ENCODE measurements at regions not wholly inside any gene's neighbourhood (a gene's known extent, or its start where the extent isn't known, plus 50 kb on each side); places are given as distances from the start of the nearest gene placed in this dataset.

DNA sequence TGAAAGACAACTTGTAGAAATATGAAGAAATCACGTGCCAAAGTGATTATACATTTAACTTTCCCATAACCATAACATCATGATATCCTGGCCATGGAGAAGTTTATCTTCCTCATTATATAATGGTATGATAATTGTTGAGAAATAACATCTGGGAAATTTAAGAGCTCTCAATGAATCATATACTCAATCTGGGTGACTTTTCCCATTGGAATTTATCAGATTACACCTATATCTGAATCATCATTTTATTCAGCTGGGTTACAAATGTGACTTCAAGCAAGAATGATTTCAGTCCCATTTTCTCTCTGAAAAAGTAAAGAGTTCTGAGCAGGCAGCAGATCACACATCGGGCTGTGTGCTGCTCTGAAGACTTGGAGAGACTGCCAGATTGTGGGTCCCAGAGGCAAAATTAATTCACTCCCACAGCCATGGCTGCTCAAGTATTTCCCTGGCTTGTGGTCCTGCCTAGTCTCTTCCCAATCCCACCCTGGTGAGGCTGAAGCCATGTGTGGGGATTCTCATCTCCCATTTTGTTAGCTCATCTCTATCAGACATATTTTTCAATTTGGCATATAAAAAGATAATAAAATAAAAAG is 278.0 kb downstream of the MRPL39 start:
- DNase-seq (ENCODE audit: low read depth) = peak; percentile 65

DNA sequence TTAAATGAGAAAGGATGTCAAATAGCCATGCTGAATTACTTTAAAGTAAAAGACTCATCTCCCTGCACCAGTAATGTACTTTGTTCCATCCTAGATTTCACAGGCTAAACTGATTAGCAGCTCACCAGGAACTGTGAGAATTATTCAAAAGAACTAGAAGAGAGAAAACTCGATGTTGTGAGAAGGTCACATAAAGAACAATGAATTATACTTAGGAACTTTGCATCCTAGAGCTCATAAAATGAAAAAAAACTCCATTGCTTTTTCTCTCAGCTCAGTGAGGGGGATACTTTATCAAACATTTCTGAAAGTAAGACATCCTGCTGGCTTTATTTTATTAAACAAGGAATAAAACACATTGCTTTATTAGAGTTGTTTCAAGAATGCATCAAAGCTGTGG is 278.5 kb downstream of the MRPL39 start:
- no peak for DNase-seq (ENCODE audit: low read depth)

DNA sequence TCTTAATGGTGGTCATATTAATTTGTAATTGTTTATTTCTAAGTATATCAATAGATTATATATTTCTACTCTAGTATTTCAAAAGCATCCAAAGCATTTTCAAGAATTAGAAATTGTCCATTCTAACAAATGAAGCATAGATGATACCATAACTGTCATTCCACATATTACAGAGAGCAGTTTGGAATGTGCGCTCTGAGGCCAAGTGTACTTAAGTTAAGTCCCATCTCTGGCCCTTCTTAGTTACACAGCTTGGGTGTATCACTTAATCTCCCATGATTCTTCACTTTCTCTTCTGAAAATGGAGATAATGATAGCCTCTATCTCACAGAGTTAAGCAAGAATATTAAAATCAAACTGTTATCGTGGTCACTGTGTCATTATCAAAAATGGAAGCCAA is 281.1 kb downstream of the MRPL39 start:
- no peak for DNase-seq (ENCODE audit: low read depth)

DNA sequence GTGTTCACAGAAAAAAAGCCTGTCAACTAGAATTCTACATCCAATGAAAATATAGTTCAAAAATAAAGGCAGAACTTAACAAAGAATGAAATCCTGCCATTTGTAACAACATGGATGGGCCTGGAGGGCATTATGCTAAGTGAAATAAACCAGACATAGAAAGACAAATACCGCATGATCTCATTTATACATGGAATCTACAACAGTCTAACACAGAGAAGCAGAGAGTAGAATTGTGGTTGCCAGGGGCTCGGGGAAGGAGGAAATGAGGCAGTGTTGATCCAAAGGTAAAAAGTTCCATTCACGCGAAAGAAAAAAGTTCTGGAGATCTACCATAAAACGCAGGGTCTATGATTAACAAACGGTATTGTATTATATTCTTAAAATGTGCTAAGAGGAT is 282.6 kb downstream of the MRPL39 start:
- no peak for DNase-seq (ENCODE audit: low read depth)

GRCh38 chr21:25323356-25323949 is 283.8 kb downstream of the MRPL39 start:
- no peak for DNase-seq (ENCODE audit: low read depth)

- DNase-seq (ENCODE audit: low read depth) = no peak
Measured at GRCh38 chr21:25314247-25314646, 293.0 kb downstream of the MRPL39 start.

DNA sequence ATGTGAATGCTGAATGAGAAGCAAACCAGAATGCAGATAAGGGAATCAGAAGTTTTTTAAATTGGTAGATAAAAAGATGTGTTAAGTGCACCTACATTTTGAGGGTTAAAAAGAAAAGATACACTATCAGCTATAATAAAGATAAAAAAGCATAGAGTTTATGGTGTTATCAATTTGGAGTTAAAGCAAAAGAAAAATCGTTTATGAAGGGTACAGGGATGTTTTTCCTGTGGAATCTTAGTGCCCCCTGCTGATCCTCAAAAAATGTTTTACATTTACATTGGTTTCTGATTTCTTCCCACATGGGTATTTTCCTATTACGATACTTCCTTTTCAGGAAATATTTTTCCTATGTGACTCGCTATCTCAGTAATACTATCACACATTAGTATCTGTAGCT is 293.5 kb downstream of the MRPL39 start:
- peak; percentile 20 for DNase-seq (ENCODE audit: low read depth)

DNA sequence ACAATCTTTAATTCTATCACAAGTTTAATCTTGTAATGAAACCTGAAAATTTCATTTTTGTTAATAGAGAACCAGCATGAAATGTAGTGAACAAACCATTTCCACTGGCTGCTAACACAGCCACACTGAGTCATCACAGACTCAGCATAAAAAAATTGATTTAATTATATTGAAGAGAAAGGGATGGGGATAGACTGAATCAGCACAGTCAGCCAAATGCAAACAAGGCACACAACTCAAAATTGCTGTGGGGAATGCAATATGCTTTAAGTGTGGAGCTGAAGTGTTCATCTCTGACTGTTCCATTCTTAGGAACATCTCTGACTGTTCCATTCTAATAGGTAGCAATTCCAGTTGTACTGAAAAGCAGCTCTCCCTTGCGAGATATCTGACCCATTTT is 299.8 kb downstream of the MRPL39 start:
- DNase-seq (ENCODE audit: low read depth) = peak; percentile 6

GRCh38 chr21:25304611-25305010 is 302.7 kb downstream of the MRPL39 start:
- DNase-seq (ENCODE audit: low read depth) = no peak

GRCh38 chr21:25300632-25301031 is 306.6 kb downstream of the MRPL39 start:
- no peak for DNase-seq (ENCODE audit: low read depth)

GRCh38 chr21:25298512-25299491 is 308.5 kb downstream of the MRPL39 start:
- DNase-seq (ENCODE audit: low read depth) = no peak

GRCh38 chr21:25297117-25297516 is 310.2 kb downstream of the MRPL39 start:
- DNase-seq (ENCODE audit: low read depth) = no peak

GRCh38 chr21:25296252-25296651 is 311.0 kb downstream of the MRPL39 start:
- no peak for DNase-seq (ENCODE audit: low read depth)

- no peak for DNase-seq (ENCODE audit: low read depth)
Measured at GRCh38 chr21:25292396-25292795, 314.9 kb downstream of the MRPL39 start.

- peak; percentile 30 for DNase-seq (ENCODE audit: low read depth)
Measured at GRCh38 chr21:25283720-25284119, 323.6 kb downstream of the MRPL39 start.

DNA sequence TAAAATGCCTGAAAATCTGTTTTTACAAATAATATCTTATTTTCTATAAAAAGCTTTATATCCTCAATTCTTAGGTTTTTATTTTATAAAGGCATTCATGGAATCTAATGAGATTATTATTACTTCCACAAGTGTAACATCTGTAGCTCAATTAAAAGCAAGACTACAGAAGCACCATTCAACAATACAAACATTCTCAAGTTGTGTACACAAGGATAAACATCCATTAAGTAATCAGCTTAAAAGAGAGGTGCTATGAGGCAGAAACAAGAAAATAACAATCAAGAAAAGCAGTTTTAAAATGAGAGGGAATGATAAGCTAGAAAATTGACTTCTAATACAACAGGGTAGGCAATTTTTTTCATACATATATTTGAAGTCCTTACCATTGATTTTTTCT is 326.1 kb downstream of the MRPL39 start:
- DNase-seq (ENCODE audit: low read depth) = no peak

GRCh38 chr21:25280061-25280460 is 327.2 kb downstream of the MRPL39 start:
- no peak for DNase-seq (ENCODE audit: low read depth)

- no peak for DNase-seq (ENCODE audit: low read depth)
Measured at GRCh38 chr21:25273959-25274358, 333.3 kb downstream of the MRPL39 start.

DNA sequence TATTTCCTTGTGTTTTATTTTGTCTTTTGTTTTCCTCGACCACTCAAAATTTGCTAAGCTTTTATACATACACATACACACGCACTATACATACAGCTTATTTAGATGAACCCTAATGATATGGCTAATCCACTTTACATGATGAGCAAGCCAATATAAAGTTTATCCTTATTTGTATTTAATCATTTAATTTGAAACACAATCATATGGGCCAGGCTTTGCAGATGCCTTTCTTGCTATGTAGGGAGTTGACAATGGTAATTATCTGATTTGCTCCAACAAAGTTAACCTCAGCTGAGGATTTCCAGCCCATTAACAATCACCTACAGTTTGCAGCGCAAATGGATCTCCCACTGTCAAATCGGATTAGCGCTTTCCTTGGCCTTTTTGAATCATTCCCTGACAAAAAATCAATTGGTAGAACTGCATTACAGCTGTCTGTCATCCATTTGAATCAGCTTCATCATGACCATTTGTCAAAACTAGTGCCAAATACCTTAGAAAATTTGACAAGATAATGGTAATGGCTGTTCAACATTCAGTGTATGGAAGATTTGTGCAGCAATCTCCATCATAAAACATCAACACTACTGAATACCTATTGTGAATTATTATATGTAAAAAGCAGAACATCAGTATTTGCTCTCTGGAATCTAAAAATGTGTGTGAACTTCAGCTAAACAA is 352.6 kb downstream of the MRPL39 start:
- no peak for DNase-seq (ENCODE audit: low read depth)

DNA sequence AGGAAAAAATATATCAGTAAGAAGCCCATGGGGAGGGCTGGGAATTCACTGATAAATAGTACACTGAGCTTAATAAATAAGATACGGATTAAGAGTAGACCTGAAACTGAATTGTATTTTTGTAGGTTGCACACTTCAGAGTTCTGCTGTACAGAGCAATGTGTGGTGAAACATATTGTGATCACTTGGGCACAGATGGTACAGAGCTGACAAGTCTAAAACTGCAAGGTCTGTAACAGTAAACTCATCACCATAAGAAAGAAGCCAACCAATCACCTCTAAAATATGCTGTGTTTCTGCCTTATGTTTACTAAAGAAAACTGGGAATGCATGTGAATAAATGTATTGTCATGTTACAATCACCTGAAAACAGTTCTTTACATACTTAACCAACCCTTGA is 360.7 kb downstream of the MRPL39 start:
- no peak for DNase-seq (ENCODE audit: low read depth)

DNA sequence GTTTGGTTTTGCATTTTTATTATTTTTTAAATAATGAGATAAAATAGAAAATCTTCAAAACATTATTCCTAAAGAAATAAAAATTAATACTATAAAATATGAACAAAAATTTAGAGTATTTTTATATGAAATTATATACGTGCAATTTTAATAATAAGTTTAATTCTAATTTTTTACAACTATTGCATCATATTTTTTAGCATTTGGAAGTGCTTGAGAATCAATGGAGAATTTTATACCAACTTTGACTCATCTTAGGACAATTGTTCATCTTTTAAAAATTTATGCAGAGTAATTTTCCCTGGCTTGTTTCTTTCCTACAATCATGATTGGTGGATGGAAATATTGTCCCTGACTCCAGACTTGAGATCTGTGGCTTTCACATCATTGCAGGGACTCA is 362.5 kb downstream of the MRPL39 start:
- no peak for DNase-seq (ENCODE audit: low read depth)

- no peak for DNase-seq (ENCODE audit: low read depth)
Measured at GRCh38 chr21:25243808-25244207, 363.5 kb downstream of the MRPL39 start.

- DNase-seq (ENCODE audit: low read depth) = no peak
Measured at GRCh38 chr21:25240974-25241373, 366.3 kb downstream of the MRPL39 start.
